ENCODE measurements at regions not wholly inside any gene's neighbourhood (a gene's known extent, or its start where the extent isn't known, plus 50 kb on each side); places are given as distances from the start of the nearest gene placed in this dataset.

GRCh38 chr7:52857367-52857766 is 178.1 kb upstream of the POM121L12 start:
- FAIRE-seq (no peak), DNase-seq (ENCODE audit: low read depth) (no peak)
- Histone ChIP-seq H3K4me3 (ENCODE audit: insufficient read depth, low read depth, low read length) (no peak overlapping the region), H3K9ac (ENCODE audit: low read length) (no peak overlapping the region), H3K79me2 (ENCODE audit: insufficient read depth, low read length) (no peaks in the 10 kb centered on the region), H4K20me1 (ENCODE audit: insufficient read depth, low read length) (no peaks in the 10 kb centered on the region), H3K9me3 (ENCODE audit: insufficient read depth, low read depth, low read length) (no peaks in the 10 kb centered on the region), H3K4me1 (ENCODE audit: insufficient read depth, low read length) (no peaks in the 10 kb centered on the region), H3K27me3 (ENCODE audit: insufficient read depth, low read length) (no peaks in the 10 kb centered on the region), H3K4me2 (ENCODE audit: low read length) (no peak overlapping the region), H3K36me3 (ENCODE audit: insufficient read depth, low read length) (no peaks in the 10 kb centered on the region), H3K27ac (ENCODE audit: low read depth, low read length) (no peak overlapping the region), H2AFZ (ENCODE audit: low read depth, low read length) (no peak overlapping the region)
- TF ChIP-seq CTCF (IDR thresholded peaks at IDR 0.05; ENCODE audit: insufficient read depth, low read depth, low read length), result no peak
- no peak for TF ChIP-seq EZH2 (IDR thresholded peaks at IDR 0.05; ENCODE audit: insufficient read depth, low read length)
- Mint-ChIP-seq H3K4me3 (ENCODE audit: unreplicated experiment) (no peak overlapping the region), H3K27ac (ENCODE audit: unreplicated experiment) (no peak overlapping the region), H3K27me3 (ENCODE audit: low read depth, unreplicated experiment) (no peaks in the 10 kb centered on the region), H3K4me1 (ENCODE audit: low read depth, unreplicated experiment) (no peaks in the 10 kb centered on the region), H3K9me3 (ENCODE audit: unreplicated experiment) (no peaks in the 10 kb centered on the region), H3K36me3 (ENCODE audit: low read depth, unreplicated experiment) (no peaks in the 10 kb centered on the region)

GRCh38 chr7:52854681-52855080 is 180.8 kb upstream of the POM121L12 start:
- Mint-ChIP-seq H3K36me3 (ENCODE audit: low read depth, unreplicated experiment) (no peaks in the 10 kb centered on the region), H3K9me3 (ENCODE audit: unreplicated experiment) (no peaks in the 10 kb centered on the region), H3K4me1 (ENCODE audit: low read depth, unreplicated experiment) (no peaks in the 10 kb centered on the region), H3K27me3 (ENCODE audit: low read depth, unreplicated experiment) (no peaks in the 10 kb centered on the region), H3K27ac (ENCODE audit: unreplicated experiment) (no peak overlapping the region), H3K4me3 (ENCODE audit: unreplicated experiment) (no peak overlapping the region)
- Histone ChIP-seq H4K20me1 (ENCODE audit: insufficient read depth, low read length) (no peaks in the 10 kb centered on the region), H3K27ac (ENCODE audit: low read depth, low read length) (no peak overlapping the region), H2AFZ (ENCODE audit: low read depth, low read length) (no peak overlapping the region), H3K9me3 (ENCODE audit: insufficient read depth, low read depth, low read length) (no peaks in the 10 kb centered on the region), H3K36me3 (ENCODE audit: insufficient read depth, low read length) (no peaks in the 10 kb centered on the region), H3K4me2 (ENCODE audit: low read length) (no peak overlapping the region), H3K9ac (ENCODE audit: low read length) (no peak overlapping the region), H3K4me3 (ENCODE audit: insufficient read depth, low read depth, low read length) (no peak overlapping the region), H3K4me1 (ENCODE audit: insufficient read depth, low read length) (no peaks in the 10 kb centered on the region), H3K27me3 (ENCODE audit: insufficient read depth, low read length) (no peaks in the 10 kb centered on the region), H3K79me2 (ENCODE audit: insufficient read depth, low read length) (no peaks in the 10 kb centered on the region)
- TF ChIP-seq CTCF (IDR thresholded peaks at IDR 0.05; ENCODE audit: insufficient read depth, low read depth, low read length), result no peak
- no peak for TF ChIP-seq EZH2 (IDR thresholded peaks at IDR 0.05; ENCODE audit: insufficient read depth, low read length)
- FAIRE-seq (no peak), DNase-seq (ENCODE audit: low read depth) (no peak)

GRCh38 chr7:52851547-52851946 is 183.9 kb upstream of the POM121L12 start:
- no peaks in the 10 kb centered on the region for H3K27me3 ChIP-seq (ENCODE audit: insufficient read depth, low read length)
- H3K4me1 Mint-ChIP-seq (ENCODE audit: low read depth, unreplicated experiment), result no peaks in the 10 kb centered on the region
- no peak overlapping the region for H3K27ac Mint-ChIP-seq (ENCODE audit: unreplicated experiment)
- peaks cover 2% of the 10 kb centered on the region for H3K9me3 Mint-ChIP-seq (ENCODE audit: unreplicated experiment)
- no peaks in the 10 kb centered on the region for H3K79me2 ChIP-seq (ENCODE audit: insufficient read depth, low read length)
- H3K9me3 ChIP-seq (ENCODE audit: insufficient read depth, low read depth, low read length), result no peaks in the 10 kb centered on the region
- H3K9ac ChIP-seq (ENCODE audit: low read length), result no peak overlapping the region
- no peaks in the 10 kb centered on the region for H3K27me3 Mint-ChIP-seq (ENCODE audit: low read depth, unreplicated experiment)
- H3K4me2 ChIP-seq (ENCODE audit: low read length), result no peak overlapping the region
- no peak overlapping the region for H3K27ac ChIP-seq (ENCODE audit: low read depth, low read length)
- H3K36me3 Mint-ChIP-seq (ENCODE audit: low read depth, unreplicated experiment), result no peaks in the 10 kb centered on the region
- H3K4me3 Mint-ChIP-seq (ENCODE audit: unreplicated experiment), result no peak overlapping the region
- H2AFZ ChIP-seq (ENCODE audit: low read depth, low read length), result no peak overlapping the region
- no peak for TF ChIP-seq CTCF (IDR thresholded peaks at IDR 0.05; ENCODE audit: insufficient read depth, low read depth, low read length)
- no peak for TF ChIP-seq EZH2 (IDR thresholded peaks at IDR 0.05; ENCODE audit: insufficient read depth, low read length)
- FAIRE-seq, result no peak
- no peak for DNase-seq (ENCODE audit: low read depth)
- no peak overlapping the region for H3K4me3 ChIP-seq (ENCODE audit: insufficient read depth, low read depth, low read length)
- H3K36me3 ChIP-seq (ENCODE audit: insufficient read depth, low read length), result no peaks in the 10 kb centered on the region
- no peaks in the 10 kb centered on the region for H4K20me1 ChIP-seq (ENCODE audit: insufficient read depth, low read length)
- no peaks in the 10 kb centered on the region for H3K4me1 ChIP-seq (ENCODE audit: insufficient read depth, low read length)

Data from astrocyte (in vitro differentiated cells and primary cell).